Prostate gland (tissue), 2 donors: ENCODE measurements at regions not wholly inside any gene's neighbourhood (a gene's known extent, or its start where the extent isn't known, plus 50 kb on each side); places are given as distances from the start of the nearest gene placed in this dataset.

Source experiments
- DNase-seq: peaks from one replicate; pipeline ENCODE4 v3.0.0-alpha.2; 2019; ENCODE audit warnings: low spot score
- H3K27ac ChIP-seq, 2 donors: fragments of 200-600 bp; sonication (generic); 2 replicates each; pipeline ENCODE4 v1.5.1; 2017 to 2019
- H3K27me3 ChIP-seq: fragments of 200-600 bp; sonication (generic); replicated peaks from 2 replicates; pipeline ENCODE4 v1.5.1; 2019; ENCODE audit not compliant: insufficient read depth
- H3K36me3 ChIP-seq, 2 donors: fragments of 200-600 bp; sonication (generic); 1 replicate in 1 of 2; 2 replicates in 1 of 2; pipeline versions ENCODE4 v1.5.1 to v1.8.1; 2017 to 2019
- H3K4me1 ChIP-seq: fragments of 200-600 bp; sonication (generic); replicated peaks from 2 replicates; pipeline ENCODE4 v1.5.1; 2019
- H3K4me3 ChIP-seq, 2 donors: fragments of 200-600 bp; sonication (generic); 2 replicates each; pipeline ENCODE4 v1.5.1; 2017 to 2019
- H3K9me3 ChIP-seq: fragments of 200-600 bp; sonication (generic); 2 replicates; pipeline ENCODE4 v1.5.1; 2017
- CTCF ChIP-seq, 4 experiments: fragments of 200-600 bp in 2 of 4; fragments of 450-650 bp in 2 of 4; sonication (generic) in 2 of 4; IDR thresholded peaks; 1 replicate in 3 of 4; 2 replicates in 1 of 4; pipeline ENCODE4 v1.5.1; 2016 to 2019; ENCODE audit warnings: antibody characterized with exemption in 4 of 4, mild to moderate bottlenecking in 2 of 4, moderate library complexity in 2 of 4
- POLR2A ChIP-seq: fragments of 450-650 bp; IDR thresholded peaks from one replicate; pipeline ENCODE4 v1.6.1; 2016; ENCODE audit warnings: antibody characterized with exemption, mild to moderate bottlenecking
- POLR2AphosphoS5 ChIP-seq: sonication (generic); formaldehyde crosslinking; IDR thresholded peaks from one replicate; pipeline ENCODE4 v1.6.1; 2017; ENCODE audit warnings: antibody characterized with exemption
- WGBS: methylation state at CpG from one replicate; pipeline ENCODE4 v1.1.5; 2018; 5-methylcytosine and 5-hydroxymethylcytosine counted together
- intact Hi-C: fragments of 100-400 bp; cut with DNase I; formaldehyde crosslinking; loops from one replicate; pipeline ENCODE4 v1.14.2; 2022

GRCh38 chr16:85492295-85492864 lies 120.7 kb upstream of the GSE1 start:
- WGBS = 37% methylated on average over 12 of the region's 12 CpGs
- no peak for DNase-seq
- Histone ChIP-seq H3K4me3 (no peak overlapping the region), H3K27ac (peak overlapping the region; percentile 19 to 35), H3K27me3 (no peaks in the 10 kb centered on the region), H3K36me3 (no peaks in the 10 kb centered on the region), H3K9me3 (no peaks in the 10 kb centered on the region), H3K4me1 (peaks cover 15% of the 10 kb centered on the region)
- intact Hi-C loops = no loop called here
- TF ChIP-seq POLR2A = no peak
- no peak for TF ChIP-seq POLR2AphosphoS5
- TF ChIP-seq CTCF (IDR thresholded peaks at IDR 0.05) = no peak

- intact Hi-C loops = no loop called here
- no peak for DNase-seq
- 87% methylated on average over 1 of the region's 1 CpG for WGBS
- Histone ChIP-seq H3K36me3 (no peaks in the 10 kb centered on the region), H3K9me3 (no peaks in the 10 kb centered on the region), H3K27me3 (no peaks in the 10 kb centered on the region), H3K4me3 (no peak overlapping the region), H3K27ac (no peak overlapping the region), H3K4me1 (peaks cover 15% of the 10 kb centered on the region)
- TF ChIP-seq POLR2A (no peak), CTCF (IDR thresholded peaks at IDR 0.05) (no peak), POLR2AphosphoS5 (no peak)
Observed at GRCh38 chr16:85494315-85494714, 118.8 kb upstream of the GSE1 start.

DNA sequence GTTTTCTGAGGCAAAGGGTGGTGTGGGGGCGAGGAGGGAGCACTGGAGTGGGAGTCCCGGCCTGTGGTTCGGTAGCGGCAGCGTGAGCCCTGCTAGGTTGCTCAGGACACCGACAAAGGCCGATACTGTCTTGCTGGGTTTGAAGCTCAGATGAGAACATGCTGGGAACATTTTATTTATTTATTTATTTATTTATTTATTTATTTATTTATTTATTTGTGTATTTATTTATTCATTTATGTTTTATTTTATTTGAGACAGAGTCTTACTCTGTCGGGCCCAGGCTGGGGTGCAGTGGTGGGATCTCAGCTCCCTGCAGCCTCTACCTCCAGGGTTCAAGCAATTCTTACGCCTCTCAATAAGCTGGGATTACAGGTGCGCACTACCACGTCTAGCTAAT lies 117.9 kb upstream of the GSE1 start:
- intact Hi-C loops = no loop called here
- no peak overlapping the region for H3K4me3 ChIP-seq
- no peaks in the 10 kb centered on the region for H3K9me3 ChIP-seq
- H3K4me1 ChIP-seq = peaks cover 15% of the 10 kb centered on the region
- no peaks in the 10 kb centered on the region for H3K27me3 ChIP-seq
- H3K36me3 ChIP-seq = no peaks in the 10 kb centered on the region
- DNase-seq = no peak
- no peak overlapping the region for H3K27ac ChIP-seq
- TF ChIP-seq CTCF (IDR thresholded peaks at IDR 0.05) (no peak), POLR2A (no peak), POLR2AphosphoS5 (no peak)
- WGBS = 98% methylated on average over 11 of the region's 11 CpGs

GRCh38 chr16:85495823-85496538 lies 117.1 kb upstream of the GSE1 start:
- intact Hi-C loops = no loop called here
- H3K4me1 ChIP-seq = peaks cover 15% of the 10 kb centered on the region
- H3K27ac ChIP-seq = no peak overlapping the region
- H3K9me3 ChIP-seq = no peaks in the 10 kb centered on the region
- no peaks in the 10 kb centered on the region for H3K36me3 ChIP-seq
- 92% methylated on average over 40 of the region's 40 CpGs for WGBS
- no peak overlapping the region for H3K4me3 ChIP-seq
- TF ChIP-seq POLR2AphosphoS5 (no peak), POLR2A (no peak), CTCF (IDR thresholded peaks at IDR 0.05) (no peak)
- DNase-seq = no peak
- H3K27me3 ChIP-seq = no peaks in the 10 kb centered on the region
